C4-2B (cell line): ENCODE measurements at regions not wholly inside any gene's neighbourhood (a gene's known extent, or its start where the extent isn't known, plus 50 kb on each side); places are given as distances from the start of the nearest gene placed in this dataset.

Experiments
- H3K27ac ChIP-seq: fragments of 450-650 bp; 2 replicates; pipeline ENCODE4 v1.5.1; 2017
- ZFX ChIP-seq: fragments of 450-650 bp; IDR thresholded peaks from 2 replicates; pipeline ENCODE4 v1.6.1; 2017
- TF ChIP-seq, protein P1 (sequence below): fragments of 450-650 bp; conservative IDR thresholded peaks from 2 replicates; pipeline ENCODE4 v1.5.1; 2017; ENCODE audit warnings: mild to moderate bottlenecking

DNA sequence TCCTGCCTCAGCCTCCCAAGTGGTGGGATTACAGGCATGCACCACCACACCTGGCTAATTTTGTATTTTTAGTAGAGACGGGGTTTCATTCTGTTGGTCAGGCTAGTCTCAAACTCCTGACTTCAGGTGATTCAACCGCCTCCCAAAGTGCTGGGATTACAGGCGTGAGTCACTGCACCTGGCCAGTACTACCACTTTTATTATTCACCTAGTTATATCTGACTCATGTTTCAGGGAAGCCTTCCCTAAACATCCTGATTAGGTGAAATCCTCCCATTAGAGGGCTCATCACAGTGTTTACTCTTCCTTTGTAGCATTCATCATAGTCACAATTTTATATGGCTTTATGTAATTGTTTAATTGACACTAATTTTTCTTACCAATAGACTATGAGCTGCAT lies 295.3 kb upstream of the SOX5 start:
- TF ChIP-seq ZFX: no peak
- TF ChIP-seq, protein P1, sequence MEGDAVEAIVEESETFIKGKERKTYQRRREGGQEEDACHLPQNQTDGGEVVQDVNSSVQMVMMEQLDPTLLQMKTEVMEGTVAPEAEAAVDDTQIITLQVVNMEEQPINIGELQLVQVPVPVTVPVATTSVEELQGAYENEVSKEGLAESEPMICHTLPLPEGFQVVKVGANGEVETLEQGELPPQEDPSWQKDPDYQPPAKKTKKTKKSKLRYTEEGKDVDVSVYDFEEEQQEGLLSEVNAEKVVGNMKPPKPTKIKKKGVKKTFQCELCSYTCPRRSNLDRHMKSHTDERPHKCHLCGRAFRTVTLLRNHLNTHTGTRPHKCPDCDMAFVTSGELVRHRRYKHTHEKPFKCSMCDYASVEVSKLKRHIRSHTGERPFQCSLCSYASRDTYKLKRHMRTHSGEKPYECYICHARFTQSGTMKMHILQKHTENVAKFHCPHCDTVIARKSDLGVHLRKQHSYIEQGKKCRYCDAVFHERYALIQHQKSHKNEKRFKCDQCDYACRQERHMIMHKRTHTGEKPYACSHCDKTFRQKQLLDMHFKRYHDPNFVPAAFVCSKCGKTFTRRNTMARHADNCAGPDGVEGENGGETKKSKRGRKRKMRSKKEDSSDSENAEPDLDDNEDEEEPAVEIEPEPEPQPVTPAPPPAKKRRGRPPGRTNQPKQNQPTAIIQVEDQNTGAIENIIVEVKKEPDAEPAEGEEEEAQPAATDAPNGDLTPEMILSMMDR: no peak
- H3K27ac ChIP-seq: no peak overlapping the region

DNA sequence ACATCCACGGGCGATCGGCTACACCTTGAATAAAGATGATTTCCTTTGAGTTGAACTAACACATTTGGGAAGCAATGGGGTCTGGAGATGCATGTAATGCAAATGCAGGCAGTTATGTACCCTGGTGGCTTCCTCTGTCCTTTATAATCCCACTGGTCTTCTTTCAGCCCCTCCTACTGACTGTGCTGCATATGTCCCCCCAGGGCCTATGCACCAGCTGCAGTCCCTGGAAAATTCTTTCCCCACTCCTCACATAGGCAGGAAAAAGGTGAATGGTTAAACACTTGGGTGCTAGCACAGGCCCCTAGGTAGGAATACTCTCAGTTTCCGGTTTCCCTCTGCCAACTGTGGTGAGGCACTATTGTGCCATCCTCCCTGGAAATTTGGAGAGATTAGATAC lies 294.8 kb upstream of the SOX5 start:
- H3K27ac ChIP-seq: no peak overlapping the region
- TF ChIP-seq ZFX: no peak
- TF ChIP-seq, protein P1: no peak

DNA sequence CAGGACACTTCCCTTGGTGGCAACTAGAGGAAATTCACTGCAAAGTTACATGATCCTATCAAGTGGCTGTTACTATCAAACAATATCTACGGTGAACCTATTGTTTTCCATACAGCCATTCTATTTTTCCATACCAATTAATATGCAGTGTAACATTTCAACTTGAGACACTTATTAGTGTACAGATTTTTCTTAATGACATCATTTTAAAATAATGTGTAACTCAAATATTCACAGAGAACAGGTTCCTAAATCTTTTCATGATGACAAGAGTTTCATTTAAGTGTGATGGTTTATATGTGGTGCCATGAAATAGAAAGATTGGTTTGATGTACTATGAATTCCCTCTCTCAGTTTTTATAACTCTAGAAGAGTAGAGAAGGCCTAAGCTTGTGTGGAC lies 291.2 kb upstream of the SOX5 start:
- H3K27ac ChIP-seq: no peak overlapping the region
- TF ChIP-seq, protein P1: no peak
- no peak for TF ChIP-seq ZFX

DNA sequence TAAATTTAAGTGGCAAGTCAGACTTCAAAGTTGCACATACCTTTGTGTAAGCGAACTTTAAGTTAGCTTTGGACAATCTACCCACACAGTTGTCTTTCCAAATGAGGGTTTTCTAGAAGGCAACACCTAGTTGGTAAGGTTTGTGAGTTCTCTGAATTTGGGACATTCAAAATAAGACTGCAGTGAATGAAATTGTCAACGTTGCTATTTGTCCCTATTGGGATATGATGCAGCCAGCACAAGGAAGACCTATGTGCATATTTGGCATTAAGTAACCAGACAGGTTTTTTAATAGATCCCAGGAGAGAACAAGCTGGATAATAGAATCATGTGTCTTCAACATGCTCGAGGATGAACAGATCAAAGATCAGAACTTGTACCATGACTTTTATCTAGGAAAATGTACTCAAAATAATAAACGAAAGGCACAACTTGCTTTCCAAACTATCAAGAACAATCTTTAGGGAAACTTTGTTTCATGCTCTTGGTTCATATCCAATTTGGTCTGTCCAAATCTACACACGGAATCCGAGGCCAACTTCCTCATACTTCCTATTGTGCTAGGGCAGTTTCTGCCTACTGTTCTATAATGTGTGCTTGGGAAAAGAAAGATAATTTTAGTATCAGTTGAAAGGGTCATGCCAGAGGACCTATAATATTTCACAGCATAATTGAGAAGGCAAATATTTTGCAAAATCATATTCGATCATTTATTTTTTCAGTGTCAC lies 284.2 kb upstream of the SOX5 start:
- TF ChIP-seq, protein P1: no peak
- no peak for TF ChIP-seq ZFX
- no peak overlapping the region for H3K27ac ChIP-seq

DNA sequence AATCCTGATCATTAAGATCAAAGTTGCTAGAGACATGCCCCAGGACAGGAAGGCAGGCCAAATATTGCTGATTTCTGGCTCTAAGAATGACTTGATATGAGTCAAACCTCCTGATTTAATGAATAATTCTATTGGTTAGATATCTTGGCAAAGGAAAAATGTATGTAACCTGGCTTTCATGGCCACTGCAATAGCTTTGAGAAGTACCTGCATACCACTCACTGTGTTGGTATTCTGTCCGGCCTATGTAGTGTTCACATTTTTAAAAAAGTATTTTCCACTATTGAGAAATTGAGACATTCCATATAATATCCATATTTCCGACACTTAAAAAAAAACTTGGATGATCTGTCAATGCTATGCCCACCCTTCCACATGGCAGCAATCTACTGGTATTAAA lies 283.1 kb upstream of the SOX5 start:
- TF ChIP-seq ZFX: no peak
- TF ChIP-seq, protein P1: no peak
- H3K27ac ChIP-seq: no peak overlapping the region

DNA sequence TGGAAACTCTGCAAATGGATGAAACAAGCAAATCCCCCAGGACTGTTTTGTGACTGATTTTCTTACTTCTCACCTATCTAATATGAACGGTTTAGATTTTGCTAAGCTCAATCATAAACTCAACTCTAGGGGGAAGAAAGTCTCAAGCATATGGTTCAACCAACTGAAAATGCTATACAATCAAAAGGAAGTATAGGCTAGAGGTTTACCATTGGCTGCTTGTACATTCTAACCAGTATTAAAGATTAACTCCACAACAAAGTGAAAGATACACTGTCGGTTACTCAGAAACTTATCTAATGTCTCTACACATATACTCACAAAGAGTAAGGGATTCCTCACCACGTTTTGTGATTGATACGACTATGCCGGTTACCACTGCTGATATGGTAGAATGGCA lies 281.8 kb upstream of the SOX5 start:
- TF ChIP-seq ZFX: no peak
- TF ChIP-seq, protein P1: no peak
- H3K27ac ChIP-seq: no peak overlapping the region

DNA sequence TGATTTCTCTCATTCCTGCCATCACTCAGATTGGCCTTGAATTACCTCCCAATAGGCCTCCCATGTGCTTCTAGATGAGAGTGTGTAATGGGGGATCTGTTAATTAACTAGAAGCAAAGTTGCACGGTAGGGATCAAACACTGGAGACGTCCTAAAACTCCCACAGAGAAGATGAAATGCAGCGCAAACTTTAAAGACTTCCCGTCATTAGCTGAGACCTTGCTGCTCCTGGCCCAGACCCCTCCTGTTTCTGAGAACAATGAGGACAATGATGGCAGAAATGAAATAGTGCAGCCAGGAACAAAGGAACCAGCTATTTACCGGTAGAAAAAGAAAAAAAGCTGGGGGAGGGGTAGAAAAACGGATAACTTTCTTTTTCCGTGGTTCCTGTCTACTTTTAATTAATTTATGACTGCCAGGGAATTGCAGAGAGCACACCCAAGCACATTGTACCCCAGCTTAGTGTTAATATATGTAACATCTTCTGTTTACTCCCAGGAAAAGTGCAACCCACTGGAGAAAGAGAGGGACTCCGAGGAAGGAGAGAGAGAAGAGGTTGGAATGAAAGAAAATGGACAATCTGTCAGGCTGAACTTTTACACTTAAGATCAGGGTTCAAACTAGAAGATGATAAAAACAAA lies 280.7 kb upstream of the SOX5 start:
- no peak overlapping the region for H3K27ac ChIP-seq
- no peak for TF ChIP-seq ZFX
- TF ChIP-seq, protein P1: no peak
